Panc1 (cell line): ENCODE measurements at regions not wholly inside any gene's neighbourhood (a gene's known extent, or its start where the extent isn't known, plus 50 kb on each side); places are given as distances from the start of the nearest gene placed in this dataset.

ENCODE experiments used
- ATAC-seq: fragments of 200-7000 bp; cut with Tn5 transposase; 2 replicates; pipeline ENCODE4 v1.9.1; 2020; ENCODE audit warnings: mild to moderate bottlenecking, moderate library complexity
- BruUV-seq: library from RNA; stranded (reverse); fragments of 400-500 nt; replicated peaks from 2 replicates; lab custom pipeline; 2021; lab: Mats Ljungman, UMichigan
- CTCF ChIA-PET: fragments of 300-600 bp; sonication (Branson Sonifier 250); formaldehyde crosslinking; loops from one replicate; lab custom pipeline; 2022; ENCODE audit warnings: antibody characterized with exemption; lab: Charles Lee
- POLR2A ChIA-PET: fragments of 300-600 bp; sonication (Branson Sonifier 250); formaldehyde crosslinking; loops from one replicate; lab custom pipeline; 2022; ENCODE audit warnings: antibody characterized with exemption; lab: Charles Lee
- DNase-seq: peaks from one replicate; pipeline ENCODE4 v3.0.0-alpha.2; 2010; ENCODE audit warnings: low read depth, low spot score
- H3K27ac ChIP-seq: 2 replicates; pipeline ENCODE4 v1.5.1; 2011; ENCODE audit warnings: mild to moderate bottlenecking, low read length, inconsistent platforms
- H3K27me3 ChIP-seq: fragments of 200-500 bp; sonication (Bioruptor generic); 2 replicates; pipeline ENCODE4 v1.6.0; 2014; ENCODE audit warnings: low read length, inconsistent platforms; ENCODE audit not compliant: control insufficient read depth, insufficient read depth
- H3K36me3 ChIP-seq: fragments of 200-500 bp; sonication (Bioruptor generic); 2 replicates; pipeline ENCODE4 v1.5.1; 2014; ENCODE audit warnings: inconsistent platforms, mild to moderate bottlenecking, low read length, moderate library complexity; ENCODE audit not compliant: control insufficient read depth, insufficient read depth
- H3K4me1 ChIP-seq: 2 replicates; pipeline ENCODE4 v1.5.1; 2011; ENCODE audit warnings: inconsistent platforms, mild to moderate bottlenecking, low read length, moderate library complexity; ENCODE audit not compliant: control insufficient read depth, insufficient read depth
- H3K4me3 ChIP-seq, 2 experiments: 2 replicates each; pipeline ENCODE4 v1.5.1; 2011 to 2012; ENCODE audit warnings: low read depth in 2 of 2, low read length in 2 of 2, mild to moderate bottlenecking in 2 of 2, inconsistent platforms in 1 of 2, moderate library complexity in 1 of 2
- H3K9me3 ChIP-seq: fragments of 200-500 bp; sonication (Bioruptor generic); 2 replicates; pipeline ENCODE4 v1.5.1; 2014; ENCODE audit warnings: low read depth, mild to moderate bottlenecking, inconsistent platforms, low read length, moderate library complexity; ENCODE audit not compliant: control insufficient read depth, insufficient read depth
- CTCF ChIP-seq: fragments of 450-650 bp; IDR thresholded peaks from 2 replicates; pipeline ENCODE4 v1.5.1; 2017; ENCODE audit warnings: mild to moderate bottlenecking
- POLR2AphosphoS5 ChIP-seq: IDR thresholded peaks from 2 replicates; pipeline ENCODE4 v1.6.1; 2012; ENCODE audit warnings: mild to moderate bottlenecking, low read depth, low read length, moderate library complexity
- REST ChIP-seq, 2 experiments: IDR thresholded peaks; 2 replicates each; pipeline ENCODE4 v1.6.1; 2011 to 2012; ENCODE audit warnings: low read depth in 2 of 2, control low read depth in 1 of 2, low read length in 1 of 2, mild to moderate bottlenecking in 1 of 2, moderate library complexity in 1 of 2; ENCODE audit not compliant: insufficient read depth in 1 of 2
- SIN3A ChIP-seq: IDR thresholded peaks from 2 replicates; pipeline ENCODE4 v1.6.1; 2012; ENCODE audit warnings: low read depth, mild to moderate bottlenecking, low read length, moderate library complexity, borderline replicate concordance; ENCODE audit not compliant: insufficient read depth
- TCF7L2 ChIP-seq: IDR thresholded peaks from 2 replicates; pipeline ENCODE4 v1.6.1; 2011; ENCODE audit warnings: mild to moderate bottlenecking, low read depth, low read length, inconsistent platforms
- in situ Hi-C: cut with HindIII; loops from 2 replicates; pipeline ENCODE4 v1.10.0; 2016; ENCODE audit warnings: low sequenced_read_pairs, low pct_unique_long_range_greater_than_20kb
- intact Hi-C: fragments of 100-400 bp; cut with micrococcal nuclease; formaldehyde crosslinking; loops from one replicate; pipeline ENCODE4 v1.10.0; 2022; ENCODE audit not compliant: unreplicated experiment

GRCh38 chr7:81510122-81510521, 259.7 kb downstream of the HGF start:
- in situ Hi-C loops, result no loop called here
- POLR2A ChIA-PET, result no interaction called here
- no TSS peak for BruUV-seq
- Histone ChIP-seq H3K9me3 (no peaks in the 10 kb centered on the region), H3K36me3 (no peaks in the 10 kb centered on the region), H3K27ac (no peak overlapping the region), H3K4me3 (no peak overlapping the region), H3K4me1 (no peaks in the 10 kb centered on the region), H3K27me3 (no peaks in the 10 kb centered on the region; the same call in 1 of the 2 replicates)
- ATAC-seq (no peak), DNase-seq (no peak)
- CTCF ChIA-PET, result no interaction called here
- TF ChIP-seq TCF7L2 (no peak), REST (IDR thresholded peaks at IDR 0.05; ENCODE audit: insufficient read depth in 1 of 2, low read depth in 2 of 2, low read length in 1 of 2) (no peak), POLR2AphosphoS5 (no peak), SIN3A (no peak), CTCF (no peak)
- intact Hi-C loops, result no loop called here

- no peaks in the 10 kb centered on the region for H3K4me1 ChIP-seq
- H3K36me3 ChIP-seq, result no peaks in the 10 kb centered on the region
- no peaks in the 10 kb centered on the region for H3K9me3 ChIP-seq
- H3K27ac ChIP-seq, result no peak overlapping the region
- TF ChIP-seq REST (IDR thresholded peaks at IDR 0.05; ENCODE audit: insufficient read depth in 1 of 2, low read depth in 2 of 2, low read length in 1 of 2), result no peak
- TF ChIP-seq CTCF, result no peak
- TF ChIP-seq SIN3A, result no peak
- no peak for TF ChIP-seq TCF7L2
- TF ChIP-seq POLR2AphosphoS5, result no peak
- intact Hi-C loops (loop anchor here (10.0 kb wide), 1 partner anchor 1098 kb away; no protein-coding TSS in a partner anchor), in situ Hi-C loops (no loop called here)
- H3K4me3 ChIP-seq, result no peak overlapping the region
- H3K27me3 ChIP-seq, result no peaks in the 10 kb centered on the region; the same call in 1 of the 2 replicates
- ChIA-PET POLR2A (no interaction called here), CTCF (no interaction called here)
- ATAC-seq, result no peak
- no peak for DNase-seq
- no TSS peak for BruUV-seq
These were observed 262.6 kb downstream of the HGF start for GRCh38 chr7:81507221-81507620.
